Spleen (tissue), 11 donors: ENCODE measurements at regions not wholly inside any gene's neighbourhood (a gene's known extent, or its start where the extent isn't known, plus 50 kb on each side); places are given as distances from the start of the nearest gene placed in this dataset.

Source experiments
- DNase-seq: peaks from one replicate; pipeline ENCODE4 v3.0.0-alpha.2; 2020
- H3K27ac ChIP-seq, 8 donors: fragments of 200-600 bp; sonication (generic) in 7 of 8; 1 replicate in 4 of 8; 2 replicates in 4 of 8; pipeline versions ENCODE4 v1.5.0 to v1.8.0; 2016 to 2021; ENCODE audit warnings: inconsistent platforms in 4 of 8, mild to moderate bottlenecking in 4 of 8, moderate library complexity in 1 of 8
- H3K27me3 ChIP-seq, 7 donors: fragments of 200-600 bp; sonication (generic) in 6 of 7; replicated peaks in 1 of 7; 1 replicate in 4 of 7; 2 replicates in 3 of 7; pipeline versions ENCODE4 v1.5.0 to v1.8.0; 2016 to 2021; ENCODE audit warnings: inconsistent platforms in 3 of 7, mild to moderate bottlenecking in 1 of 7
- H3K36me3 ChIP-seq, 6 donors: fragments of 200-600 bp; sonication (generic) in 5 of 6; 1 replicate in 4 of 6; 2 replicates in 2 of 6; pipeline versions ENCODE4 v1.5.0 to v1.8.0; 2016 to 2021; ENCODE audit warnings: inconsistent platforms in 2 of 6
- H3K4me1 ChIP-seq, 6 donors: fragments of 200-600 bp; sonication (generic) in 5 of 6; 1 replicate in 3 of 6; 2 replicates in 3 of 6; pipeline versions ENCODE4 v1.5.0 to v1.8.0; 2016 to 2021; ENCODE audit warnings: inconsistent platforms in 3 of 6
- H3K4me3 ChIP-seq, 8 donors: fragments of 200-600 bp; sonication (generic) in 7 of 8; 1 replicate in 4 of 8; 2 replicates in 4 of 8; pipeline versions ENCODE4 v1.5.0 to v1.8.0; 2016 to 2021; ENCODE audit warnings: inconsistent platforms in 4 of 8, mild to moderate bottlenecking in 4 of 8, moderate library complexity in 2 of 8
- H3K9me3 ChIP-seq, 8 donors: fragments of 200-600 bp; sonication (generic) in 7 of 8; 1 replicate in 4 of 8; 2 replicates in 4 of 8; pipeline versions ENCODE4 v1.5.0 to v1.8.0; 2016 to 2021; ENCODE audit warnings: inconsistent platforms in 4 of 8
- CTCF ChIP-seq, 11 experiments: fragments of 200-600 bp in 7 of 11; fragments of 450-650 bp in 4 of 11; sonication (generic) in 4 of 11; IDR thresholded peaks in 8 of 11; conservative IDR thresholded peaks in 3 of 11; 1 replicate in 7 of 11; 2 replicates in 4 of 11; pipeline versions ENCODE4 v1.4.0 to v1.8.0; 2016 to 2021; ENCODE audit warnings: antibody characterized with exemption in 11 of 11, inconsistent platforms in 4 of 11, mild to moderate bottlenecking in 1 of 11
- POLR2A ChIP-seq, 3 donors: fragments of 450-650 bp; IDR thresholded peaks; one replicate each; pipeline ENCODE4 v1.5.1; 2017; ENCODE audit warnings: antibody characterized with exemption in 3 of 3, mild to moderate bottlenecking in 1 of 3
- POLR2AphosphoS5 ChIP-seq, 3 donors: sonication (generic); formaldehyde crosslinking; IDR thresholded peaks; one replicate each; pipeline ENCODE4 v1.5.1; 2017; ENCODE audit warnings: antibody characterized with exemption in 3 of 3
- WGBS, 5 donors: extraction: QIAGEN DNeasy Blood & Tissue Kit in 3 of 5; methylation state at CpG; one replicate each; pipeline versions ENCODE4 v1.1.5 to v1.1.7; 2013 to 2018; 5-methylcytosine and 5-hydroxymethylcytosine counted together
- intact Hi-C: fragments of 100-400 bp; cut with DNase I; formaldehyde crosslinking; loops from one replicate; pipeline ENCODE4 v1.15.0; 2023; ENCODE audit warnings: low total_unique reads
- donor health status: healthy with polysubstance abuse.
- donor health status: DM: no; HTN: no; CAD: no; lungs with moderate emphysema.
- donor health status: DM: no; HTN: no; CAD: no.
- donor health status: Bipolar disorder and iron deficiency.
- donor health status: healthy.
- donor health status: DM: no; HTN: no; CAD: no.
- donor health status: DM: yes; HTN: yes; CAD: no.

GRCh38 chr18:75681538-75682115 is 254.1 kb upstream of the SMIM21 start:
- WGBS, 5 donors: 79 to 89% (median 84%) methylated on average over 7 of the region's 7 CpGs
- Histone ChIP-seq H3K9me3 (no peaks in the 10 kb centered on the region), H3K27ac (no peak overlapping the region), H3K4me1 (no peaks in the 10 kb centered on the region), H3K4me3 (no peak overlapping the region), H3K36me3 (no peaks in the 10 kb centered on the region), H3K27me3 (no peaks in the 10 kb centered on the region)
- no peak for TF ChIP-seq POLR2A (IDR thresholded peaks at IDR 0.05)
- TF ChIP-seq CTCF (IDR thresholded peaks at IDR 0.05 in 8 of 11, conservative IDR thresholded peaks at IDR 0.05 in 3 of 11): no peak
- no peak for TF ChIP-seq POLR2AphosphoS5 (IDR thresholded peaks at IDR 0.05)
- DNase-seq: no peak
- intact Hi-C loops: no loop called here

DNA sequence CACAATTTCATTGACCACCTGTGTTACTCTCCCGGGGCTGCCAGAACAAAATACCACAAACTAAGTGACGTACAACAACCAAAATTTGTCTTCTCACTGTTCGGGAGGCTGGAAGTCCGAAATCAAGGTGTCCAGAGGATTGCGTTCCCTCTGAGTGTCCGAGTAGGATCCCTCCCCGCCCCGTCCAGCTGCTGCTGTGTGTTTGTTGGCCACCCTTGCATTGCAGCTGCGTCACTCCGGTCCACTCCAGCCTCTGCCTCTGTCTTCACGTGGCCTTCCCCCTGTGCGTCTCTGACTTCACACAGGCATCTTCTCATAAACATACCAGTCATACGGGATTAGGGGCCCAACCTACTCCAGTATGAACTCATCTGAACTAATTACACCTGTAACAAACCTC is 251.8 kb upstream of the SMIM21 start:
- Histone ChIP-seq H3K36me3 (no peaks in the 10 kb centered on the region), H3K27ac (no peak overlapping the region), H3K4me1 (no peaks in the 10 kb centered on the region), H3K9me3 (no peaks in the 10 kb centered on the region), H3K27me3 (no peaks in the 10 kb centered on the region), H3K4me3 (no peak overlapping the region)
- DNase-seq: no peak
- 83 to 91% (median 87%) methylated on average over 13 of the region's 13 CpGs for WGBS, 5 donors
- no peak for TF ChIP-seq POLR2AphosphoS5 (IDR thresholded peaks at IDR 0.05)
- no peak for TF ChIP-seq POLR2A (IDR thresholded peaks at IDR 0.05)
- TF ChIP-seq CTCF (IDR thresholded peaks at IDR 0.05 in 8 of 11, conservative IDR thresholded peaks at IDR 0.05 in 3 of 11): no peak
- intact Hi-C loops: no loop called here

DNA sequence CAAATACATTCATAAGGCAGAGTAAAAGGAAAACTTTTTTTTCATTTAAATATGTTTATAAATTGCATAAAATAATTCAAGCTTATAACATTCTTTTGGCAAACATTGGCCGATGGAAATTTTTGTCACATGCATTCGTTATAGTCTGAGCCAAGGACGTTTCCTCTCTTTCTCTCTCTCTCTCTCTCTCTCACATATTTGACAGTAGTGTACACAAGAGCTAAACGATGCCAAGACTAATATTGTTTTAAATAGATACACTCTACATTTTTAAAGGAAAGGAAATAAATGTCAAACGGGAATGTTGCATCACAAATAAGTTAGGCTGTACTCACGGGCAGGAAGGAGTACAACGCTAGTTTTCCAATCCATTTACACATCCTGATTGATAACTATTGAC is 251.1 kb upstream of the SMIM21 start:
- intact Hi-C loops: no loop called here
- no peak for TF ChIP-seq POLR2A (IDR thresholded peaks at IDR 0.05)
- TF ChIP-seq POLR2AphosphoS5 (IDR thresholded peaks at IDR 0.05): no peak
- no peak for TF ChIP-seq CTCF (IDR thresholded peaks at IDR 0.05 in 8 of 11, conservative IDR thresholded peaks at IDR 0.05 in 3 of 11)
- no peak overlapping the region for H3K27ac ChIP-seq
- 48 to 65% (median 54%) methylated on average over 7 of the region's 7 CpGs for WGBS, 5 donors
- DNase-seq: no peak
- no peaks in the 10 kb centered on the region for H3K36me3 ChIP-seq
- H3K27me3 ChIP-seq: no peaks in the 10 kb centered on the region
- H3K4me1 ChIP-seq: no peaks in the 10 kb centered on the region
- no peak overlapping the region for H3K4me3 ChIP-seq
- H3K9me3 ChIP-seq: no peaks in the 10 kb centered on the region

DNA sequence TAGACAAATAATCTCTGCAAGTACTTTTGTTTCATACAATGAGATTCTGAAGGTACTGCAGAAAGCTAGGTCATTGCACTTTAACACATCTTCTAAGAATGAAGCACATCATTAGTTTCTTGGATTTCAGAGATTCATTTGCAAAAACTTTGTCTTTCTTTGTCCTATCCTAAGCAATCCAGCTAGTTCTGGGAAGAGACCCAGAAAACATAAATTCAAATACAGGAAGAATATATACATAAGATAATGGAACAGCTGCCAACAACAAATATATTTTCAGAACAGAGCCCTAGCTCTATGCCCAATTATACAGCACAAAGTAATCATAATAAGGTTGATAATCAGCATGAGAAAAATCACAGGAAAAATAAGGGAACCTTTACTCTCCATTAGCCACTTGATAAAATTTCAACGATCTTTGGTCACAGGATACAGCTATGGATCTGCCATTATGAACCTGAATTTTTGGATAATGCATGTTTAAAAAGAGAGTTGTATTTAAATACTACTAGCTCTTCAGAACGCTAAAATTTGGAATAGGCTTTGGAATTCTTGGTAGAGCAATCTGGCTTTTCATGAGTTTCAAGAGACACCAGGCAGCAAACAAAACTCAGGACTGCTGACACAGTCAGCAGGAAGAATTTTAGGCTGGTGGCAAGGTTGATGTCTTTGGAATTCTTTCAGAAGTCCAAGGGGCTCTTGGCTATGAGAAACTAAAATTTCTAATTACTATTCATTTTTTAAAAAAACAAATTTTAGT is 250.4 kb upstream of the SMIM21 start:
- Histone ChIP-seq H3K27me3 (no peaks in the 10 kb centered on the region), H3K27ac (no peak overlapping the region), H3K36me3 (no peaks in the 10 kb centered on the region), H3K4me1 (no peaks in the 10 kb centered on the region), H3K9me3 (no peaks in the 10 kb centered on the region), H3K4me3 (no peak overlapping the region)
- intact Hi-C loops: no loop called here
- no peak for DNase-seq
- WGBS, 5 donors: 77 to 90% (median 86%) methylated on average over 2 of the region's 2 CpGs
- TF ChIP-seq POLR2AphosphoS5 (IDR thresholded peaks at IDR 0.05): no peak
